Loucy (cell line): ENCODE measurements at regions not wholly inside any gene's neighbourhood (a gene's known extent, or its start where the extent isn't known, plus 50 kb on each side); places are given as distances from the start of the nearest gene placed in this dataset.

Experiments used
- H2AFZ ChIP-seq: fragments of 200-600 bp; sonication (generic); 2 replicates; pipeline ENCODE4 v1.6.0; 2016; ENCODE audit warnings: antibody characterized with exemption, mild to moderate bottlenecking, low read length, moderate library complexity
- H3F3A ChIP-seq: fragments of 200-600 bp; 2 replicates; pipeline ENCODE4 v1.6.0; 2016; ENCODE audit warnings: antibody characterized with exemption, low read depth, mild to moderate bottlenecking
- H3K27me3 ChIP-seq: fragments of 200-600 bp; sonication (generic); 2 replicates; pipeline ENCODE4 v1.6.1; 2014; ENCODE audit warnings: low read length, mild to moderate bottlenecking; ENCODE audit not compliant: insufficient read depth, poor library complexity, severe bottlenecking
- H3K36me3 ChIP-seq: fragments of 200-600 bp; sonication (generic); 2 replicates; pipeline ENCODE4 v1.6.1; 2016; ENCODE audit warnings: low read length; ENCODE audit not compliant: insufficient read depth
- H3K4me1 ChIP-seq: fragments of 200-600 bp; sonication (generic); 2 replicates; pipeline ENCODE4 v1.5.1; 2014; ENCODE audit warnings: low read length, mild to moderate bottlenecking; ENCODE audit not compliant: insufficient read depth, poor library complexity, severe bottlenecking
- H3K4me2 ChIP-seq: fragments of 200-600 bp; sonication (generic); 2 replicates; pipeline ENCODE4 v1.6.0; 2014; ENCODE audit warnings: antibody characterized with exemption, low read length, low read depth, mild to moderate bottlenecking; ENCODE audit not compliant: poor library complexity, severe bottlenecking
- H3K4me3 ChIP-seq: fragments of 200-600 bp; sonication (generic); 2 replicates; pipeline ENCODE4 v1.5.1; 2014; ENCODE audit warnings: low read length, mild to moderate bottlenecking, mixed read lengths; ENCODE audit not compliant: poor library complexity, severe bottlenecking
- H3K79me2 ChIP-seq: fragments of 200-600 bp; sonication (generic); 2 replicates; pipeline ENCODE4 v1.6.1; 2014; ENCODE audit warnings: low read length; ENCODE audit not compliant: insufficient read depth
- H3K9ac ChIP-seq: fragments of 200-600 bp; sonication (generic); 2 replicates; pipeline ENCODE4 v1.6.0; 2014; ENCODE audit warnings: mild to moderate bottlenecking, low read depth, low read length, moderate library complexity; ENCODE audit not compliant: poor library complexity, severe bottlenecking
- H3K9me2 ChIP-seq: fragments of 200-600 bp; sonication (generic); replicated peaks from 2 replicates; pipeline ENCODE4 v1.6.1; 2016; ENCODE audit warnings: low read depth, low read length, mixed read lengths
- H3K9me3 ChIP-seq: fragments of 200-600 bp; sonication (generic); 2 replicates; pipeline ENCODE4 v1.6.1; 2014; ENCODE audit warnings: mild to moderate bottlenecking, antibody characterized with exemption, low read length, low read depth; ENCODE audit not compliant: insufficient read depth
- H4K20me1 ChIP-seq: fragments of 200-600 bp; sonication (generic); 2 replicates; pipeline ENCODE4 v1.6.0; 2014; ENCODE audit warnings: antibody characterized with exemption, low read length, mild to moderate bottlenecking; ENCODE audit not compliant: insufficient read depth, poor library complexity, severe bottlenecking
- EZH2phosphoT487 ChIP-seq: fragments of 200-600 bp; IDR thresholded peaks from 2 replicates; pipeline ENCODE4 v1.6.1; 2018; ENCODE audit warnings: antibody characterized with exemption, mild to moderate bottlenecking, moderate library complexity, borderline replicate concordance
- TF ChIP-seq, protein P1 (sequence below): fragments of 200-600 bp; sonication (generic); conservative IDR thresholded peaks from 2 replicates; pipeline ENCODE4 v1.5.1; 2014; ENCODE audit warnings: mild to moderate bottlenecking, antibody characterized with exemption, low read length

DNA sequence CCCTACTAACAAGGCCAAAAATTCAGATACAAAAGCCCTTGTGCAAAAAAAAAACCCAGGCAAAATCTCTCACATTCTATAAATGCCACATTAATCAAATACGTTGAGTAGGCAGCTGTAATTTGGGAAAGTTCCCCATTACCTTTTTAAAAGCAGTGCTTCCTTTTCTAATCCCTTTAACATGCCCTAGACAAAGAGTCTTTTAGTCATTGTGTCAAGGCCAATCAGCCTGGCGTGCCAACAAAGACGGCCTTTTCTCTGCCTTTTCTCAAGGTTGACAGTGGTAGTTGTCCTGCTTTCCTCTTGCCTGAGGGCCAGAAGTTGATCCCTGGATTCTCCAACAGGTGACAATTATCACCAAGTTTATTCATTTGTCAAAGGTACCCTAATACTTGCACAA lies 62.5 kb upstream of the METAP2 start:
- H3K9me2 ChIP-seq, result no peaks in the 10 kb centered on the region
- H3K4me3 ChIP-seq, result no peak overlapping the region
- no peaks in the 10 kb centered on the region for H3F3A ChIP-seq
- no peak overlapping the region for H2AFZ ChIP-seq
- TF ChIP-seq, protein P1, sequence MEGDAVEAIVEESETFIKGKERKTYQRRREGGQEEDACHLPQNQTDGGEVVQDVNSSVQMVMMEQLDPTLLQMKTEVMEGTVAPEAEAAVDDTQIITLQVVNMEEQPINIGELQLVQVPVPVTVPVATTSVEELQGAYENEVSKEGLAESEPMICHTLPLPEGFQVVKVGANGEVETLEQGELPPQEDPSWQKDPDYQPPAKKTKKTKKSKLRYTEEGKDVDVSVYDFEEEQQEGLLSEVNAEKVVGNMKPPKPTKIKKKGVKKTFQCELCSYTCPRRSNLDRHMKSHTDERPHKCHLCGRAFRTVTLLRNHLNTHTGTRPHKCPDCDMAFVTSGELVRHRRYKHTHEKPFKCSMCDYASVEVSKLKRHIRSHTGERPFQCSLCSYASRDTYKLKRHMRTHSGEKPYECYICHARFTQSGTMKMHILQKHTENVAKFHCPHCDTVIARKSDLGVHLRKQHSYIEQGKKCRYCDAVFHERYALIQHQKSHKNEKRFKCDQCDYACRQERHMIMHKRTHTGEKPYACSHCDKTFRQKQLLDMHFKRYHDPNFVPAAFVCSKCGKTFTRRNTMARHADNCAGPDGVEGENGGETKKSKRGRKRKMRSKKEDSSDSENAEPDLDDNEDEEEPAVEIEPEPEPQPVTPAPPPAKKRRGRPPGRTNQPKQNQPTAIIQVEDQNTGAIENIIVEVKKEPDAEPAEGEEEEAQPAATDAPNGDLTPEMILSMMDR, result no peak
- TF ChIP-seq EZH2phosphoT487, result no peak
- no peaks in the 10 kb centered on the region for H3K4me1 ChIP-seq
- H3K36me3 ChIP-seq, result no peaks in the 10 kb centered on the region
- no peaks in the 10 kb centered on the region for H3K27me3 ChIP-seq
- no peak overlapping the region for H3K9ac ChIP-seq
- no peaks in the 10 kb centered on the region for H3K9me3 ChIP-seq
- H3K79me2 ChIP-seq, result no peaks in the 10 kb centered on the region
- H3K4me2 ChIP-seq, result no peak overlapping the region
- H4K20me1 ChIP-seq, result no peaks in the 10 kb centered on the region

DNA sequence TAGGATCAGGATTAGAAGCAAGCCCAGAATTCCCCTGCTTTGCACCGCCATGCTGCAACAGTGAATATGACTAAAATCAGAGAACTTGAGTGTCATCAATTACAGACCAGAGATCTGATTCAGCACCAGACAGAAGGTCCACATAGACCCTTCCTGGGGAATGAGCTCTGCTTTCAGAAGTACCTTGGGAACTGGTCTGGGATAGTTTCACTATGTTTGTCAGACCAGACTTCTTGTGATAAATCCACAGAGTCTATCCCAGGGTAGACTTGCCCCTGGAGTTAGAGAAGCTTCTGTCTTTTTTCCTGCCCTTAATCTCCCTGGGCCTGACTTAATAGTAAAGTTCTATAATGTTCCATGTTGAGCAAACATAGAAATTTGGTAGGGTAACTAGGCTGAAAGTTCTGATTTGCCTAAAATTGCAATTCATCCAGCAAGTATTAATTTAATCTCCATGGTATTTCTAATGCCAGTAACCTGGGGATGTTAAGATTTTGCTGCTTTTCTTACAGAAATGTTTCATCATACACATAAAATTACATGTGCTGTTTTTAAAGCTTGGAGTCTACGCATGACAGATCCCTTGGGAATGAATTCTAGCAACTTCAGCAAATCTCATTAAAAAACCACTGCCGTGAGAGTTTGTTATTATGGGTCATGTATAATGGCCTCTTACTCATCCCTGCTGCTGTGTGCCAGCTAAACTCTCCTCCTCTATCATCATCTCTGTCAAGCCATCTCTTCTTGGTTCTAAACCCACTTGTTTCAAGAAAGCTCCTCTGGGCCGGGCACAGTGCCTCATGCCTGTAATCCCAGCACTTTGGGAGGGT lies 61.3 kb upstream of the METAP2 start:
- Histone ChIP-seq H3K9ac (no peak overlapping the region), H3K79me2 (no peaks in the 10 kb centered on the region), H3K4me2 (no peak overlapping the region), H3K4me1 (no peaks in the 10 kb centered on the region), H3K9me2 (no peaks in the 10 kb centered on the region), H4K20me1 (no peaks in the 10 kb centered on the region), H2AFZ (no peak overlapping the region), H3F3A (no peaks in the 10 kb centered on the region), H3K9me3 (no peaks in the 10 kb centered on the region), H3K27me3 (no peaks in the 10 kb centered on the region), H3K4me3 (no peak overlapping the region), H3K36me3 (no peaks in the 10 kb centered on the region)
- TF ChIP-seq EZH2phosphoT487, result no peak
- TF ChIP-seq, protein P1, result no peak

DNA sequence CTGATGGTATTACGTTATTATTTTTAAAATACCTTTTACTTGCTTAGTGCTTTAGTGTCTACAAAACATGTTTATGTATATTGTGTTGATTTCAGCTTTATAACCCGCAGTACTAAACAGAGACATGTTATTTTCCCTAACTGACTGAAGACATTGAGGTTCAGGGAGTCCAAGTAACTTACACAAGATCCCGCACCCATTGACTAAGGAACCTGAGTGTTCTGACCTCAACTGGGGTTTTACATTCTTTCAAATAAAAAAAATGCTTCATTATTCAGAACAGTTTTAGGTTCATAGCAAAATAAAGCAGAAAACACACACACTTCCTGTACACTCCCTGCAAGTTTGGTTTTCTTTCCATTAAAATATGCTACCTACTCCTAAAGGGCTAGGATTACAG lies 60.4 kb upstream of the METAP2 start:
- H3F3A ChIP-seq, result no peaks in the 10 kb centered on the region
- no peak overlapping the region for H2AFZ ChIP-seq
- H3K4me2 ChIP-seq, result no peak overlapping the region
- no peaks in the 10 kb centered on the region for H4K20me1 ChIP-seq
- TF ChIP-seq, protein P1, result no peak
- no peak for TF ChIP-seq EZH2phosphoT487
- H3K9ac ChIP-seq, result no peak overlapping the region
- H3K9me3 ChIP-seq, result no peaks in the 10 kb centered on the region
- no peaks in the 10 kb centered on the region for H3K79me2 ChIP-seq
- no peaks in the 10 kb centered on the region for H3K4me1 ChIP-seq
- no peaks in the 10 kb centered on the region for H3K9me2 ChIP-seq
- H3K27me3 ChIP-seq, result no peaks in the 10 kb centered on the region
- H3K4me3 ChIP-seq, result no peak overlapping the region
- no peaks in the 10 kb centered on the region for H3K36me3 ChIP-seq
